HEK293T (cell line): ENCODE measurements at regions not wholly inside any gene's neighbourhood (a gene's known extent, or its start where the extent isn't known, plus 50 kb on each side); places are given as distances from the start of the nearest gene placed in this dataset.

Experiments
- SUZ12 ChIP-seq: fragments of 450-650 bp; IDR thresholded peaks from 2 replicates; pipeline ENCODE4 v1.6.1; 2016; ENCODE audit warnings: mild to moderate bottlenecking
- ZNF384 ChIP-seq: fragments of 450-650 bp; IDR thresholded peaks from 2 replicates; pipeline ENCODE4 v1.6.1; 2016

DNA sequence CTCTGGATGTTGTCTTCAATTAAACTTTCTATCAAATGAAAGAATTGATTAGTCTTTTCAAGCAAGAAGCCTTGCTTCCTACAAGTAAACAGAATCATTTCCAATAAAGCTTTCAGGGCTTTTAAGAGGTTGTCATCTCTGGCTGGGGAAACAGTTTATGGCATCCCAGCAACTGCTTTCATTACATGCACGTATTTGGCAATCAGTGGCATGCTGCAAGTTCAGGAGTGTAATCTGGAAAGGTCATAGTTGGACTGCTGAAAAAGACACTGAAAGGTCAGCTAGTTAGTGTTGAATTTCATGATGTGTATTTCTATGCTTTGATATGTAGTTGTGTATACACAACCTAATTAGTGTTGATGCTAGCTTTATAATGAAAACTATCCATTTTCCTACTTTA is 332.9 kb downstream of the DSC3 start:
- TF ChIP-seq ZNF384 (no peak), SUZ12 (no peak)
